GM21381 (cell line): ENCODE measurements at regions not wholly inside any gene's neighbourhood (a gene's known extent, or its start where the extent isn't known, plus 50 kb on each side); places are given as distances from the start of the nearest gene placed in this dataset.
A peak's percentile ranks its signal among the peaks of the same experiment; 100 is the strongest.

ENCODE experiments used
- ATAC-seq: cut with Tn5 transposase; IDR thresholded peaks from one replicate; pipeline ENCODE4 v1.9.1; 2021; ENCODE audit warnings: mild to moderate bottlenecking, moderate library complexity; ENCODE audit not compliant: unreplicated experiment

DNA sequence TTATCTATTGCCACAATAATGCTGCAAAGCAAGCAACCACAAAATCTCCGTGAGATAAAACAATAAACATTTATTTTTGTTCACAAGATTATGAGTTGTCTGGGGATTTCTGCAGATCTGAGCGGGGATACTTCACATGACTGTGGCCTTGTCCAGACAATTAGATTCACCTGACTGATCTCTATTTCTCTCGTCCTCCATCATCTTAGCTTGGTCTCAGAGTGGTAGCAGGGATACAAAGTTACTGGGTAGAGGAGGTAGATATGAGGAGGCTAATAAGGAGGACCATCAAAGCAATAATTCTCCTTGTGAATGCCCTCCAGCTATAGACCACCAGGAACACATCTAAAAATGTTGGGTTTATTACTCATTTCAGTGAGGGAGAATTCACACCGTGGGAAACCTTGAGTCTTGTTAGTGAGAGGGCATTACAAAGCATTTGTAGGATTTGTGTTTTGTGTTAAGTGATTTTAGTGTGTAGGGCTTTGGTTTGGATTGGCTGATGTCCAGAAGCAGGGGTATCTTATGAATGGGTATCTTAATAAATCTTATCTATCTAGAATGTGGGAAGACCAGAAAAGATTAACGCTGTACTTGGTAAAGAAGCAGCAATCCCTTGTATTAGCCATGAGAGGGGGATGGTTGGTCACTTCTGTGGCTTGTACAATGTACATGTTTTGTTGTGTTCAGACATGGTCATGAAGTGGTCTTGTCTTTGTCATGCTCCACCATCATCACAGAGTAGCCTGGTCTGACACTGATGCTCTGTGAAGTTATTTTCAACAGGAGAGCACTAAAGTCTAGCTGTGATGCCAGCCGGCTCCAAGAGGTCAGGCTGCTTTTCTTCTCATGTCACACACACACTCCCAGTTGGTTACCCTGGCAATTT lies 287.6 kb upstream of the STT3B start:
- ATAC-seq: no peak

DNA sequence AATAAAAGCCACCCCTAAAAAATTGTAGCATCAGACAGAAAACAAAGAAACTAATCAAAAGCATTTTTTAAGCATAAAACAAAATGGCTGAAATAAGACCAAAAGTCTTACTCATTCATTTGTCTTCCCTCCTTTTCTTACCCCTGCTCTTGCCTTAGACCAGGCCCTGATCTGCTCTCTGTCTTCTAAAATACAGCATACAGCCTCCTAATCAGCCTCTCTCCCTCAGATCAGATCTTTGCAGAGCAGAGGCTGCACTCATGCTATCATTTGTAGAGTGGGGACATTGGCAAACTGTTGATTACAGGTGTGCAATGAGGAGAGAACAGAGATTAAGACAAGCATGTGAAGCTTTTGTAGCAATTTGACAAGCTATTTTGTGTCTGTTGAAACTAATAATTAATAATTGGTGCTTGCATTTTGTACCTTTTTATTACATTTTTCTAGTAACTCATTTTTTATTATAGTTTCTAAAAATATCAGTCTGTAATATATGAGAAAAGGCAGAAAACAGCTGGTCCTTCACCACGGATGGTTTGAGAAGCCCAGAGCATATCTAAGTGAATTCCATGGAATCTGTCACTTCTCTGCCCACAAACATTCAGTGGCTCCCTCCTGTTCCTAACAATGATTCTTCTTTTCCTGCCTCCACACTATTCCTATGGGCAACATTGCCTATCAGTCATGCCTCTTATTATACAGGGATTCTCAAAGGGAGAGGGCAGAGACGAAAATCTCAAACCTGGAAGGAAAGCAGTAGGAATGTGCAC lies 286.2 kb upstream of the STT3B start:
- ATAC-seq: no peak

DNA sequence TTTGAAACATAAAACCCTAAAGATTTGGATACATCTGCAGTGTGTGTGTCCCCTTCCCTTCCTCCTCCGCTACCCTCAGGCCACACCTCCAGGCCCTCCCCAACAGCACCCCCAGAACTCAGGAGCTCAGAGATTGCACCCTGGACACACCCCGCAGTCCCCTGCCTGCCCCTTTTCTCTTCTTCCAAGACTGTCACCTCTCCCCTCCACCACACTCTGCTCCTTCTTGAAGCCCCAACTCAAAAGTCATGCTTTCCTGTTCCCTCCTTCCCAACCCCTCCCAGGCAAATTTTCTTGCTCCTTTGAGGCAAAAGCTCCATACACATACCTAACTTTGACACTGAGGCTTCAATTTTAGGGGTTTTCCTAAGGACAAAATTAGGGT lies 285.7 kb upstream of the STT3B start:
- ATAC-seq: no peak

DNA sequence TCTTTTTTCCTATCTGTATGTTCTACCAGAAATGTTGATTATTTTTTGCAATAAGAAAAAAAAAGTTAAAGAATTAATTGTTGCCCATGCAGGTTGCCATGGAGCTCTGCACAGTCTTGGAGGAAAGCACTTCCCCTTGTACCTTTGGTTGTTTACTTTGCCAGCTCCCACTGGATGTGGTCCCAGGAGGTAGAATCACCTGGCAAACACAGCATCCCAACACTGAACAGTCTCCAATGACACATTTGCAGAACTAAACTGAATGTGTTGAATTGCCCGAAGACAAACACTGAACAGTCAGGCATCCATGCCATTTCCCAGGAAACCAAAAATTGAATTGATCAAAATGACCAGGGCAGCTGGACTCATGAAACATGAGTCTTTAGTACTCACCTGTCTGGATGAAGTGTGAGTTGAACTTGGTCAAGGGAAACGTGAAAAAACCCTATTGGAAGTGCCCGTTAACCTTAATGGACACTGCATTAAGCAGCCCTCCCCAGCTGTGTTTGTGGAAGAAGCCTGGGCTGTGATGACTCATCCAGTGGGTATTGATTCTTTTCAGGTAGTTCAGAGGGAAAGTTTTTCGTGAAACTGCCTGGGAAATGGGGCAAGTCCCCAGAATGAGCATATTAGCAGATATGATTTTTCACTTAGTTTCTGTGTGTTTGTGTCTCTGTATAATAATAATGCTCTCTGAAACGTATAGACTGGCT lies 284.7 kb upstream of the STT3B start:
- ATAC-seq: peak; percentile 50

DNA sequence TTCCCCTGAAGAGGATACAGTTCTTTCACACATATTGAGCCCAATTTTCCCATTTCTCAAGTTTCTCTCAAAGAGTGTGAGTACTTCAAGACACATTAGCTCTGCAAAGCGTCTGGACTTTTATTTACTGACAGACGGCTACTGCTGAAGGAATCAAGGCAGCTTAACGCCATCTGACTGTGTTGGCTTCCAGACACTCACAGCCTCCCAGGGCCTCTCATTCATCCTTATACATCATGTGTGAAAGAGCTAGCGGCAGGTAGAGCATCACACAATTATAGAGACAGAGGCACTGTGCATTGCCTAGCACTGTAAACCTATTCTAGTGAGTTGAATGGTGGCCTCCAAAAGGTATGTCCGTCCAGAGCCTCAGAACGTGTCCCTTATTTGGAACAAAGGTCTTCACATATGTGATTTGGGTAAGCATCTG lies 284.1 kb upstream of the STT3B start:
- ATAC-seq: peak; percentile 1

DNA sequence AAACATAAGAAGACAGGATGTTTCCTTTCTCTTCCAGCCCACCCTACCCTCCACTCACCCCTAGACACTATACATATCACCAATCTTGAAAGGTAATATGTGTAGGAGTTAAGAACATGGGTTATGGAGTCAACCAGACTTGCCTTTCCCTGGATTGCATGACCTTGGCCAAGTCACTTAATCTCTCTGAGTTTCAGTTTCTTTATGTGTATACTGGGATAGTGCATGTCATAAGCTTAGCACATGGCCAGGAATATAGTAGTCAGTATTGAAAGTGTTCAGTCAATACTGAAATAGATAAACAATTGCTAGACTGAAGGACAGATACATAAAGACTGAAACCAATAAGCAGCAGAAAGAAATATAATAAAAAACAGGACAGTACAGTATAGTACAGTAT lies 283.2 kb upstream of the STT3B start:
- no peak for ATAC-seq

DNA sequence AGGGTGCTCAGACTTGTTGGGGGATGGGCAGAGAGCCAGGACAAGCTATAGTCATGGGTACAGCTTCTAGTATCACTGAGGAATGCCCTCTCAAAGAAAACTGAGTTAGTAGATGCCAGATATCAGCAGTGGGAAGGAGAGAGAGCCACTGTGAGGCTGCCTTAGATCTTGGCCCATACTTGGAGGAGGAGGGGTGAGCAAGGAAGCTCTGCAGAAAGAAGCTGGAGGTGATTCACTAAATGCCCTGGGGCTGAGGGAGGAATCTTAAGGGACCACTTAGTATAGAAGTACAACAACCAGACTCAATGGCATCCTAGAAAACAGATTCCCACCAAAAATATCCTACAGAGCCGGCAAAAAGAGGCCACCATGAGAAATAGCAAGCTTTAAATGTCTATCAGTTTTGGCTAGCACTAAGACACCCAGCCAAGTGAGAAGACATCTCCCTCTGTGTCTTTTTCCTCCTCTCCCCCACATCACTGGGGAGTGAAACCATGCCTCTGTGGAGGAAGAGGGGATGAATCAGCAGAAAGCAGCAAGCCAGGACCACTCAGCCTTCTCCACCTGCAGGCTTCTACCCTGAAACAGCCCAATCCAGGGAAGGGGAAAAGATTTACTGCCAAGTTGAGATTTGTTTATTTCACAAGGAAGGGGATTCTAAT lies 282.5 kb upstream of the STT3B start:
- ATAC-seq: no peak

DNA sequence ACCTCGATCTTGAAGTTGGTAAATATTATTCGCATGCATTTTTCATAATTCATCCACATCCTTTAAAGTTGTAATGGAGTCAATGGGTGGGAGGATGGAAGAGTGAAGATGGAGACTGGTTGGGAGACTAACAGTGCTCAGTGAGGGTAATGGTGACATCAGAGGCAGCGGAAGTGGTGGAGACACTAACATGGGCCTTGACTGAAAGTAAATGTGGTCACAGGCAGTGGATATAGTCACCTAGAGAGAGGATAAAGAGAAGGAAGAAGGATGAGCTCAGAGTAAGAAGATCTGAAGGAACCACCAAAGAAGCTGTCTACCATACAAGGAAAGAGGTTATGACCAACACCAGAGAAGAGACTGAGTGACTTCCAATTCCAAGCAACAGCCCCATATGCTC lies 281.6 kb upstream of the STT3B start:
- ATAC-seq: no peak

DNA sequence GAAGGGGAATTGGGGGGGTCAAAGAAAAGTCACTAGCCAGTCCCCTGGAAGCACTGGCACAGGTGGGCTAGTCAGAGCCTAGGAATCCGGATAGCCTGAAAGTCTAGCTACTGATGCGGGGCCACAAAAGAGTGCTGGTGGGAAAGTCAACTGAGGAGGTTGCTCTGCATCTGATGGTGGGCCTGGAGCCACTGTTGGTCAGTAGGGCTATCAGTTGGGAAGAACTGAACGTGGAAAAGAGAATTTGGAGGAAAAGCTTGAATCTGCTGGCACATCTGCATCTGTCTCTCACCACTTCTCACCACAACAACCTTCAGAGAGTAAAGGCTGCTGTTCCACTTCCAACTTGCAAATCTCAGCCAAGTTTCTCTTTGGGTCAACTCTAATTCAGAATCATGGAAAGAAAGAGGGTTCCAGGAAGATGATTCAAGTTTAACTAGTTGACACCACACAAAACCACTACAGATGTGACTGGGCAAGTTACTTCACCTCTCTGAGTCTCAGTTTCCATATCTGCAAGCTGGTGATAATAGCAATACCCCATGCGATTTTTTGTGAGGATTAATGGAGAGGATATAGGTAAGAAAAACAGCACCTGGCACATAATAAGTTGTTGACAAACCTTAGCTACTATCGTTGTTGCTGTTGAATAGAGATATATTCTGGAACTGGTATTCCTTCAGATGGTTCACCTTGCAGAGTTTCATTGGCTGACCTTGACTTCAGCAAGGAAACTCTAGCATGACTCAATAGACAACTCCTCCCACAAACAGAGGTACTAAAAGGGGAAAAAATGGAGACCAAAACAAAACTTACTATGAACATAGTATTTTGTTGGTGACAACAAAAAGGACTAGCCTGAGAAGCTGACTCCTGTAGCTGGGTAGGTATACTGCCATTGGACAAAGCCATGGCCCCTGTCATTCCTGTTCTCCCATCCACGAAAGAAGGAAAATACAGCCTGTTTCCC lies 280.2 kb upstream of the STT3B start:
- ATAC-seq: peak; percentile 30

DNA sequence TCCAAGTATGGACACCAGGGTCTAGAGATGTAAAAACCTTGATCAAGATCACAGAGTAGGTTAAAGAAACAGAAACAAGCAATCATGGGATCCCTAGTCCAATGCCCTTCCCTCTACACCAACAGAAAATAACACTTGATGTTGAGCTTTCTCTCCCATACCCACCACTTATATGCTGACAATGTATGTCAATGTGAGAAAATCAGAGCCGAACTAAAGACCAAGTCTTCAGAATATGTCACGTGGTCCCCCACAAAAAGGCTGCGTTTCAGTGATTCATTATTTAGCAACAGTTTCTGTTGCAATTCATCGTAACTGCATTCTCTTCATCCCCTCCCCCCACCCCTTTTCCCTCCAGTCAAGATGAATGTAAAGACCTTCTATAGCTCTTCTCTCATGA lies 278.9 kb upstream of the STT3B start:
- no peak for ATAC-seq

DNA sequence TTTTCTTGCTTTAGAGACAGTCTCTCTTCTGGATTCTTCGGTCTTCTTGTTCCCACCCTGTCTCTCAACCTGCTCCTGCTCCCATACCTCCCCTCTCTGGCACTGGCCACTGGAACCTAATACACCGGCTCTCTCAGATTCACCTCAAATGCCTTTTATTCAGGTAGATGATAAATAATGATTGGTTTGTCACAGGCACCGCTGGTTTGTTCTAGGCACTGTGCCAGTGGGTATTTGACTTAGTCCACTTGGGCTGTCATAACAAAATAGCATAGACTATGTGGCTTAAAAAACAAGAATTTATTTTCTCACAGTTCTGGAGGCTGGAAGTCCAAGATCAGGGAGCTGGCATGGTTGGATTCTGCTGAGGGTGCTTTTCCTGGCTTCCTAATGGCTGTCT lies 278.2 kb upstream of the STT3B start:
- ATAC-seq: no peak

DNA sequence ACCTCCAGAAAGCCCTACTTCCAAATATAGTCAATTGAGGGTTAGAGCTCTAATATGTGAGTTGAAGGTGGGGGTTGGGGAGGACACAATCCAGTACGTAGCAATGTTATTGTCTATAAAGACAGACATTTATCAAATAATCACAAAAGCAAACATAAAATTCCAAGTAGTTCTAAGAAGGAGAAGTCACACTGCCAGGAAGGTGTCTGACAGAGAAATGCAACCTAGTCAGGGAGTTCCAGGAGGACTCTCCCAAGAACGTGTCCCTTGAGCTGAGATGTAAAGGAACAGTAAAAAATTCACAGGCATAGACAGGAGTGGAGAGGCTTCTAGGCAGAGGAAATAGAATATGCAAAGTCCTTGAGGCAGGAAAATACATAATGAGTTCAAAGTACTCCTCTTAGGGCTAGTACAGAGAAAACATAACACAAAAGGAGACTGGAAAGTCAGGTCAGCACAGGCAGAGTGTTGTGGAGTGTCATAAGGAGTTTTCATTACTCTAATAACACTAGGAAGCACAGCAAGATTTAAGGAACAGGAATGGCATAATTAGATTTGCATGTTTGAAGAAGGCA lies 277.6 kb upstream of the STT3B start:
- no peak for ATAC-seq

DNA sequence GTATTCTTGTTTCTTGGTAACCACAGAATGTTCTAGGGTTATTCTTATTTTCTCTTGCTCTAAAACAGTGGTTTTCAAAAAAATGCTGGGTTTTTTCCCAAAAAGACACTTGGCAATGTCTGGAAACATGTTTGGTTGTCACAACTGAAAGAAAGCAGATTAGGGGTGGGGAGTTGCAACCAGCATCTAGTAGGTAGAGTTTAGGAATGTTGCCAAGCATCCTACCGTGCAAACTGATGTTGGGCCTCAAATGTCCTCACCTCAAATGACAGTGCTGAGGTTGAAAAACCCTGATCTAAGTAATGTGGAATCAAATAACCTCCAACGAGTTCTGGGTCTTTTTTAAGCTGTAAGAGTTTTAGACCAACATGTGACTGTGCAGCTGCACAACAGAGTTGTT lies 270.5 kb upstream of the STT3B start:
- ATAC-seq: no peak

DNA sequence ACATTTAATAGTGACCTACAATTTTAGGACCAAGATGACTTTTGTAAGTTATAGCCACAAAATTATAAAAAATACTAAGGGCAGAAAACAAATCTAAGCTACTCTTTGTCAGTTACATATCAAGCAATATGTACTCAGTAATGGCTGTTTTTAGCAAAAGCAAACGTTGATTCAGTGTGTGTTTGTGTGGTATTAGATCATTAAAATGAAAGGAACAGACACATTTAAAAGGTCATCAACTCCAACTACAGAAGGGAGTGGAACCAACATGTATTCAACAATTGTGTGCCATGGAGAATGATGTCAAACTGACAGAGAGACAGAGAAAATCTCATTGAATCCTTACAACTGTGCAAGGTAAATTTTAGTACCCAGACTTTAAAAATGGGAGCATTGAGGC lies 268.8 kb upstream of the STT3B start:
- ATAC-seq: no peak

DNA sequence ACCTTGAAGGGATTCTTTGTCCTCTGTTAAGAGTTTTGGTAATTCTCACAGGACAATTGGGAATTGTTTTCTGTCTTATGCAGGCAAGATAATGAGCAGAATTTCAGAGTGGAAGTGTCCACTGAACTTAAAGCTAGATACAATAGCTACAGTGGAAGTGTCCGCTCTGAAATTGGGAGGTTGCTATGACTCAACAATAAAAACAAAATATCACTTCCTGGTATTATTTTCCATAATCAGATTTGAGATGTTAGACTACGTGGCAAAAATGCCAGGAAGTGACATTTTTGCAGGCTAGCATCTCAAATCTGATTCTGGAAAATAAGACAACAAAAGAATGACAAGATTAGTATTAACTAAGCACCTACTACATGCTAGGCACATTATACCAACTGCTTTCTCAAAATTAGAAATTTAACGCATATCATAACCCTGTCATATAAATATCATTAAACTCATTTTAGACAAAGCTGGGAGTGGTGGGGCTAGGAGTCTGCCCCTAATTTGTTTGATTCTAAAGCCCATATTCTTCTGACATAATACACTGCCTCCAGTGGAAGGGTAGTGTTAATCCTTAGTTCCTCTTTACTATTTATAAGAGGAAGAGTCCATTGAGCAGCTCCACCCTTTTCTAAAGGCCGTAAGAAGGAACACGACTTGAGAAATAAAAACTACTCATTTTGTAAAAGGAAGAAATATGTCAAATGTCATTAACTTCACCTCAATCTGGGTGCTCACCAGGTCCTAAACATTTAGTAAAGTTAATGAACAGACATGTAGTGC lies 266.9 kb upstream of the STT3B start:
- ATAC-seq: no peak

DNA sequence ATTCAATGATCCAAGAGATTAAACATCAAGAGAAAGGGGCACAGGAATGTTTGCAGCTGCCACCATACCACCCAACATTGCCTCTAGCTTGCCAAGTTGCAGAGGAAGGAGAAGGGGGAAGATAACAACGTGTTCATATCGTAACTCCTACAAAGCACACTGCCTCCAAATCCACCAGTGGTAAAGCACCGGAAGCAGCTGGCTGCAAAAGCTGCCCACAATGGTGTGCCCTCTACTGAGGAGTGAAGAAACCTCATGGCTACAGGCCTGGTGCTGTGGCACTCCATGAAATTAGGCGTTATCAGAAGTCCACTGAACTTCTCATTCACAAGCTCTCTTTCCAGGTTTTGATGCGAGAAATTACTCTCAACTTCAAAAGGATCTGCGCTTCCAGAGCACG lies 263.9 kb upstream of the STT3B start:
- ATAC-seq: no peak

DNA sequence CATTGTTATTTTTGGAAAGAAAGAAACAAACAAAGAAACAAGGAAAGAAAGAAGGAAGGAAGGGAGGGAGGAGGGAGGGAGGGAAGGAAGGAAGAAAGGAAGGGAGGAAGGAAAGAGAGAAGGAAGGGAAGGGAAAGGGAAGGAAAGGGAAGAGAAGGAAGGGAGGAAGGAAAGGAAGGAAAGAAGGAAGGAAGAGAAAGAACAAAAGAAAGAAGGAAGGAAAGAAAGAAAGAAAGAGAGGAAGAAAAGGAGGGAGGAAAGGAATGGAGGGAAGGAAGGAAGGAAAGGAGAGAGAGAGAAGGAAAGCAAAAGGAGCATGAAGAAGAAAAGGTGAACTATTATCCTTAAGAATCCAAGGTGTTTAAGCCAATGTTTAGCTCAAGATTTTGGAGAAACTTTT lies 262.7 kb upstream of the STT3B start:
- no peak for ATAC-seq

DNA sequence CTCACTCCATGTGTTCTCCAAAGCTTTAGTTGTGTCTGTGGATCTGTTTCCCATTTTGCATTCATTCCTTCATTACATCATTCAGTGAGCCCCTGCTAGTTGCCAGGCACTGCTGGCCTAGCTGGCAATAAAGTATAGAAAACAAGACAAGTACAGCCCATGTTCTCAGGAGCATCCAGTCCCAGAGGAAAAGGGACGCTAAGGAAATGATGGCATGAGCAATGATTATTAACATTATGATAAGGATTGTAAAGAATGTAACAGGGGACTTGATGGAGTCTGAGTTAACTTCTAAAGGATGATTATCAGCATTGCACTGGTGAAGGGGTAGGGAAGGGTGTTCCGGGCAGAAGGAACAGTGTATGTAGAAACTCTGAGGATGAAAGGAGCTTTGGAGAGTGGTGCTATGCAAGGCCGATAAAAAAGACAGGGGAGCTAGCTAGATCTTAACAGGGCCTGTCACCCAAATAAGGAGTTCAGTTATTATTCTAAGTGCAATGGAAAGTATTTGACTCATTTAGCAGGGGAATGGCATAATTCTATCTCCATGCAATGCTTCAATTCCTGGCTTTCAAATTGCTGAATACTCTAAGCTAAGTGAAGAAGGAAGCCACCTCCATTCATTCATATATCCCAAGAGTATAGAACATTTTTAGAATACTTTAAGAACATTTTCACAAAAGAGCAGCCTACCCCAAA lies 258.2 kb upstream of the STT3B start:
- ATAC-seq: no peak
